T-helper 1 cell (primary cell): ENCODE measurements at regions not wholly inside any gene's neighbourhood (a gene's known extent, or its start where the extent isn't known, plus 50 kb on each side); places are given as distances from the start of the nearest gene placed in this dataset.

Source experiments
- DNase-seq, 5 donors: peaks; one replicate each; pipeline ENCODE4 v3.0.0-alpha.2; 2012 to 2020

GRCh38 chr10:34866848-34867247 lies 51.8 kb upstream of the PARD3 start:
- DNase-seq: no peak
